WTC11 (cell line): ENCODE measurements at regions not wholly inside any gene's neighbourhood (a gene's known extent, or its start where the extent isn't known, plus 50 kb on each side); places are given as distances from the start of the nearest gene placed in this dataset.

Source experiments
- ATAC-seq: fragments of 200-7000 bp; cut with Tn5 transposase; 2 replicates; pipeline ENCODE4 v1.10.0; 2021; ENCODE audit warnings: mild to moderate bottlenecking, moderate library complexity
- CTCF ChIA-PET: fragments of 300-600 bp; sonication (Branson Sonifier 250); formaldehyde crosslinking; loops from one replicate; lab custom pipeline; 2021; ENCODE audit warnings: antibody characterized with exemption; lab: Charles Lee
- POLR2A ChIA-PET: fragments of 350-600 bp; sonication (Branson Sonifier 250); formaldehyde crosslinking; loops from one replicate; lab custom pipeline; 2021; ENCODE audit warnings: antibody characterized with exemption; lab: Charles Lee
- DNase-seq: peaks from one replicate; pipeline ENCODE4 v3.0.0; 2021; ENCODE audit warnings: low spot score
- H3K27ac Mint-ChIP-seq: 2 replicates; pipeline ENCODE4 v1.8.0; 2021; ENCODE audit warnings: mixed read lengths
- H3K27me3 Mint-ChIP-seq: 2 replicates; pipeline ENCODE4 v1.8.0; 2021; ENCODE audit warnings: low read depth, mild to moderate bottlenecking, moderate library complexity, mixed read lengths
- H3K36me3 Mint-ChIP-seq: 2 replicates; pipeline ENCODE4 v1.8.0; 2021; ENCODE audit warnings: mixed read lengths
- H3K4me1 Mint-ChIP-seq: 2 replicates; pipeline ENCODE4 v1.8.0; 2022; ENCODE audit warnings: mixed read lengths
- H3K4me3 Mint-ChIP-seq: 2 replicates; pipeline ENCODE4 v1.8.0; 2021; ENCODE audit warnings: mild to moderate bottlenecking, moderate library complexity, mixed read lengths
- H3K9me3 Mint-ChIP-seq: 2 replicates; pipeline ENCODE4 v1.8.0; 2021; ENCODE audit warnings: mixed read lengths
- ATF1 ChIP-seq: sonication (generic); formaldehyde crosslinking; IDR thresholded peaks from 2 replicates; pipeline ENCODE4 v1.8.1; 2023; ENCODE audit warnings: mild to moderate bottlenecking, moderate library complexity, missing genetic modification reagents
- EMX1 ChIP-seq: fragments of 250-450 bp; sonication (Bioruptor Pico); IDR thresholded peaks from 2 replicates; pipeline ENCODE4 v1.8.0; 2021; ENCODE audit warnings: mild to moderate bottlenecking
- FOXJ3 ChIP-seq: sonication (generic); formaldehyde crosslinking; IDR thresholded peaks from 2 replicates; pipeline ENCODE4 v1.9.0; 2021; ENCODE audit warnings: missing genetic modification reagents, mild to moderate bottlenecking, borderline replicate concordance
- NFYB ChIP-seq: sonication (generic); formaldehyde crosslinking; conservative IDR thresholded peaks from 2 replicates; pipeline ENCODE4 v1.8.0; 2022; ENCODE audit warnings: low read depth, missing genetic modification reagents
- OVOL2 ChIP-seq: fragments of 250-450 bp; sonication (Bioruptor Pico); IDR thresholded peaks from 2 replicates; pipeline ENCODE4 v1.9.0; 2021; ENCODE audit warnings: mild to moderate bottlenecking, borderline replicate concordance
- RELA ChIP-seq: sonication (generic); formaldehyde crosslinking; IDR thresholded peaks from 2 replicates; pipeline ENCODE4 v1.8.1; 2022; ENCODE audit warnings: missing genetic modification reagents, mild to moderate bottlenecking, borderline replicate concordance
- SMAD4 ChIP-seq: sonication (generic); formaldehyde crosslinking; IDR thresholded peaks from 2 replicates; pipeline ENCODE4 v1.8.0; 2022; ENCODE audit warnings: mild to moderate bottlenecking, missing genetic modification reagents
- TP53 ChIP-seq: sonication (generic); formaldehyde crosslinking; IDR thresholded peaks from 2 replicates; pipeline ENCODE4 v1.8.1; 2023; ENCODE audit warnings: mild to moderate bottlenecking, missing genetic modification reagents
- TF ChIP-seq, protein P1 (sequence below): fragments of 250-450 bp; sonication (Bioruptor Pico); IDR thresholded peaks from 2 replicates; pipeline ENCODE4 v2.1.2; 2022; ENCODE audit warnings: mild to moderate bottlenecking, moderate library complexity
- TF ChIP-seq, protein P2 (sequence below): sonication (generic); formaldehyde crosslinking; conservative IDR thresholded peaks from 2 replicates; pipeline ENCODE4 v1.8.1; 2023; ENCODE audit warnings: mild to moderate bottlenecking, low read depth, missing genetic modification reagents, moderate library complexity
- TF ChIP-seq, protein P3 (sequence below): sonication (generic); formaldehyde crosslinking; IDR thresholded peaks from 2 replicates; pipeline ENCODE4 v1.8.0; 2023; ENCODE audit warnings: missing genetic modification reagents, mild to moderate bottlenecking, borderline replicate concordance
- TF ChIP-seq, protein P4 (sequence below): sonication (generic); formaldehyde crosslinking; IDR thresholded peaks from 2 replicates; pipeline ENCODE4 v1.8.0; 2022; ENCODE audit warnings: mild to moderate bottlenecking, missing genetic modification reagents
- TF ChIP-seq, protein P5 (sequence below): fragments of 250-450 bp; sonication (Bioruptor Pico); IDR thresholded peaks from 2 replicates; pipeline ENCODE4 v1.9.0; 2021; ENCODE audit warnings: mild to moderate bottlenecking, borderline replicate concordance
- TF ChIP-seq, protein P6 (sequence below): sonication (generic); formaldehyde crosslinking; IDR thresholded peaks from 2 replicates; pipeline ENCODE4 v1.8.1; 2022; ENCODE audit warnings: missing genetic modification reagents, borderline replicate concordance

DNA sequence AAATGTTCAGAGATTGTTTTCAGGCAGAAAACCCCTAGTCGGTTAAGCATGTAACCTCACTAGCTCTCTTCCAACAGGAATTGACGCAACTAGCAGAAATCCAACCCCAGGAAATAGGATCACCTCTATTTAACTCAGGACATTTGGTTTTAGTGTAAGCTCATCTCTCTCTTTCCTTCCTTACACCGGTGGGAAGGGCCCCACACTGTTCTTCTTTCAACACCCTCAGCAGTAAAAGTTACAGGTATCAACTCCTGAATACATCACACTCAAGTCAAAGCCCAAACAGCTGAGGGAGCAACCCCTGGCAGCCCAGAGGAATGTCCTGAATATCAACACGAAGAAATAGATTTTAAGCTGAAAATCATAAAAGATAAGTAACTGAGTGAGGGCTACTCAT is 191.2 kb upstream of the KIF2B start (continued):
- TF ChIP-seq, protein P1, sequence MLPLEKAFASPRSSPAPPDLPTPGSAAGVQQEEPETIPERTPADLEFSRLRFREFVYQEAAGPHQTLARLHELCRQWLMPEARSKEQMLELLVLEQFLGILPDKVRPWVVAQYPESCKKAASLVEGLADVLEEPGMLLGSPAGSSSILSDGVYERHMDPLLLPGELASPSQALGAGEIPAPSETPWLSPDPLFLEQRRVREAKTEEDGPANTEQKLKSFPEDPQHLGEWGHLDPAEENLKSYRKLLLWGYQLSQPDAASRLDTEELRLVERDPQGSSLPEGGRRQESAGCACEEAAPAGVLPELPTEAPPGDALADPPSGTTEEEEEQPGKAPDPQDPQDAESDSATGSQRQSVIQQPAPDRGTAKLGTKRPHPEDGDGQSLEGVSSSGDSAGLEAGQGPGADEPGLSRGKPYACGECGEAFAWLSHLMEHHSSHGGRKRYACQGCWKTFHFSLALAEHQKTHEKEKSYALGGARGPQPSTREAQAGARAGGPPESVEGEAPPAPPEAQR (CRISPR knock-in tag) = no peak
- TF ChIP-seq EMX1 = no peak

DNA sequence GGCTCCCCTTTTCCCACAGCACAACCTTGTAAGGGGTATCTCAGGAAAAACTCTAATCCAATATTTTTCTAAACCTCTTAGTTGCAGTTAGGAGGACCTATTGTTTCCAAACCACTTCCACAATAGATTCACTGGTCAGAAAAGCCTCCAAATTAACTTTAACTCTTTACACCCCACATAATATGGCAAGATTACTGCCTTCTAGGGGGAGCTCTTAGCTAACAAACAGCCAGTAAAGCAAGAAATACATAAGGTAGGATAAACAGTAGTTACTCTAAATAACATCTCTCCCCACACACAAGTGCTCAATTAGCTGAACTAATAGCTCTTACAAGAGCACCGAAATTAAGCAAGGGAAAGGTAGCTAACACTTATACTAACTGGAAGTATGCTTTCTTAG is 192.1 kb upstream of the KIF2B start:
- Mint-ChIP-seq H3K4me1 (peaks cover 55% of the 10 kb centered on the region), H3K27me3 (no peaks in the 10 kb centered on the region)
- no peak for ATAC-seq
- no peak for DNase-seq
- TF ChIP-seq TP53 = no peak
- TF ChIP-seq, protein P2, sequence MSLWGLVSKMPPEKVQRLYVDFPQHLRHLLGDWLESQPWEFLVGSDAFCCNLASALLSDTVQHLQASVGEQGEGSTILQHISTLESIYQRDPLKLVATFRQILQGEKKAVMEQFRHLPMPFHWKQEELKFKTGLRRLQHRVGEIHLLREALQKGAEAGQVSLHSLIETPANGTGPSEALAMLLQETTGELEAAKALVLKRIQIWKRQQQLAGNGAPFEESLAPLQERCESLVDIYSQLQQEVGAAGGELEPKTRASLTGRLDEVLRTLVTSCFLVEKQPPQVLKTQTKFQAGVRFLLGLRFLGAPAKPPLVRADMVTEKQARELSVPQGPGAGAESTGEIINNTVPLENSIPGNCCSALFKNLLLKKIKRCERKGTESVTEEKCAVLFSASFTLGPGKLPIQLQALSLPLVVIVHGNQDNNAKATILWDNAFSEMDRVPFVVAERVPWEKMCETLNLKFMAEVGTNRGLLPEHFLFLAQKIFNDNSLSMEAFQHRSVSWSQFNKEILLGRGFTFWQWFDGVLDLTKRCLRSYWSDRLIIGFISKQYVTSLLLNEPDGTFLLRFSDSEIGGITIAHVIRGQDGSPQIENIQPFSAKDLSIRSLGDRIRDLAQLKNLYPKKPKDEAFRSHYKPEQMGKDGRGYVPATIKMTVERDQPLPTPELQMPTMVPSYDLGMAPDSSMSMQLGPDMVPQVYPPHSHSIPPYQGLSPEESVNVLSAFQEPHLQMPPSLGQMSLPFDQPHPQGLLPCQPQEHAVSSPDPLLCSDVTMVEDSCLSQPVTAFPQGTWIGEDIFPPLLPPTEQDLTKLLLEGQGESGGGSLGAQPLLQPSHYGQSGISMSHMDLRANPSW (CRISPR knock-in tag) = no peak
- no peak for TF ChIP-seq SMAD4 (CRISPR knock-in tag)
- TF ChIP-seq, protein P3, sequence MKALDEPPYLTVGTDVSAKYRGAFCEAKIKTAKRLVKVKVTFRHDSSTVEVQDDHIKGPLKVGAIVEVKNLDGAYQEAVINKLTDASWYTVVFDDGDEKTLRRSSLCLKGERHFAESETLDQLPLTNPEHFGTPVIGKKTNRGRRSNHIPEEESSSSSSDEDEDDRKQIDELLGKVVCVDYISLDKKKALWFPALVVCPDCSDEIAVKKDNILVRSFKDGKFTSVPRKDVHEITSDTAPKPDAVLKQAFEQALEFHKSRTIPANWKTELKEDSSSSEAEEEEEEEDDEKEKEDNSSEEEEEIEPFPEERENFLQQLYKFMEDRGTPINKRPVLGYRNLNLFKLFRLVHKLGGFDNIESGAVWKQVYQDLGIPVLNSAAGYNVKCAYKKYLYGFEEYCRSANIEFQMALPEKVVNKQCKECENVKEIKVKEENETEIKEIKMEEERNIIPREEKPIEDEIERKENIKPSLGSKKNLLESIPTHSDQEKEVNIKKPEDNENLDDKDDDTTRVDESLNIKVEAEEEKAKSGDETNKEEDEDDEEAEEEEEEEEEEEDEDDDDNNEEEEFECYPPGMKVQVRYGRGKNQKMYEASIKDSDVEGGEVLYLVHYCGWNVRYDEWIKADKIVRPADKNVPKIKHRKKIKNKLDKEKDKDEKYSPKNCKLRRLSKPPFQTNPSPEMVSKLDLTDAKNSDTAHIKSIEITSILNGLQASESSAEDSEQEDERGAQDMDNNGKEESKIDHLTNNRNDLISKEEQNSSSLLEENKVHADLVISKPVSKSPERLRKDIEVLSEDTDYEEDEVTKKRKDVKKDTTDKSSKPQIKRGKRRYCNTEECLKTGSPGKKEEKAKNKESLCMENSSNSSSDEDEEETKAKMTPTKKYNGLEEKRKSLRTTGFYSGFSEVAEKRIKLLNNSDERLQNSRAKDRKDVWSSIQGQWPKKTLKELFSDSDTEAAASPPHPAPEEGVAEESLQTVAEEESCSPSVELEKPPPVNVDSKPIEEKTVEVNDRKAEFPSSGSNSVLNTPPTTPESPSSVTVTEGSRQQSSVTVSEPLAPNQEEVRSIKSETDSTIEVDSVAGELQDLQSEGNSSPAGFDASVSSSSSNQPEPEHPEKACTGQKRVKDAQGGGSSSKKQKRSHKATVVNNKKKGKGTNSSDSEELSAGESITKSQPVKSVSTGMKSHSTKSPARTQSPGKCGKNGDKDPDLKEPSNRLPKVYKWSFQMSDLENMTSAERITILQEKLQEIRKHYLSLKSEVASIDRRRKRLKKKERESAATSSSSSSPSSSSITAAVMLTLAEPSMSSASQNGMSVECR = no peak
- TF ChIP-seq OVOL2 (CRISPR knock-in tag) = no peak
- TF ChIP-seq, all 79 proteins: peak for 0
- ChIA-PET POLR2A (no interaction called here), CTCF (interaction anchor here (1.5 kb wide), 1 partner anchor 23 kb away, joined by 3 read pairs; no protein-coding TSS in a partner anchor)
- H3K9me3 Mint-ChIP-seq = peaks cover 16% of the 10 kb centered on the region
- no peak overlapping the region for H3K27ac Mint-ChIP-seq
- H3K36me3 Mint-ChIP-seq = peaks cover 12% of the 10 kb centered on the region; the same call in 1 of the 2 replicates
- no peak overlapping the region for H3K4me3 Mint-ChIP-seq

DNA sequence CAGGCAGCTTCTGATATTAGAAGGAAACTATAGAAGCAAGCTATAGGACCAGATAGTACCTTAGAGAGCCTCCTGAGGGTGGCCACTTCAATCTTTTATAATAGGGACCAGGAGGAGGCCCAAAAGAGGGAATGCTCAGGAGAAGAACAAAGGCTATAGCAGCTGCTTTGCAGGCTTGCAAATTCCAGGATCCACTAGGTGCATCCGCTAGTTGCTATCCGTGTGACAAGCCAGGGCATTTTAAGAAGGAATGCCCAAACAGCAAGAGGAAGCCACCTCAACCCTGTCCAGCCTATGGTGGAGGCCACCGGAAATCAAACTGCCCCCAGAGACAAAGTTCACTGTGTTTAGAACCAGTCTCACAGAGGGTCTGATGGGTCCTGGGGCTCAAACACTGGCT is 192.6 kb upstream of the KIF2B start:
- Mint-ChIP-seq H3K27ac (no peak overlapping the region), H3K27me3 (no peaks in the 10 kb centered on the region), H3K4me3 (no peak overlapping the region), H3K4me1 (peaks cover 55% of the 10 kb centered on the region), H3K9me3 (peaks cover 16% of the 10 kb centered on the region), H3K36me3 (peaks cover 12% of the 10 kb centered on the region; the same call in 1 of the 2 replicates)
- DNase-seq = no peak
- POLR2A ChIA-PET = no interaction called here
- peak; percentile 70 for ATAC-seq
- TF ChIP-seq, protein P4, sequence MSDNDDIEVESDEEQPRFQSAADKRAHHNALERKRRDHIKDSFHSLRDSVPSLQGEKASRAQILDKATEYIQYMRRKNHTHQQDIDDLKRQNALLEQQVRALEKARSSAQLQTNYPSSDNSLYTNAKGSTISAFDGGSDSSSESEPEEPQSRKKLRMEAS (CRISPR knock-in tag) = no peak
- TF ChIP-seq SMAD4 (CRISPR knock-in tag) = no peak
- CTCF ChIA-PET = interaction anchor here (1.5 kb wide), 1 partner anchor 22 kb away, joined by 3 read pairs; no protein-coding TSS in a partner anchor

DNA sequence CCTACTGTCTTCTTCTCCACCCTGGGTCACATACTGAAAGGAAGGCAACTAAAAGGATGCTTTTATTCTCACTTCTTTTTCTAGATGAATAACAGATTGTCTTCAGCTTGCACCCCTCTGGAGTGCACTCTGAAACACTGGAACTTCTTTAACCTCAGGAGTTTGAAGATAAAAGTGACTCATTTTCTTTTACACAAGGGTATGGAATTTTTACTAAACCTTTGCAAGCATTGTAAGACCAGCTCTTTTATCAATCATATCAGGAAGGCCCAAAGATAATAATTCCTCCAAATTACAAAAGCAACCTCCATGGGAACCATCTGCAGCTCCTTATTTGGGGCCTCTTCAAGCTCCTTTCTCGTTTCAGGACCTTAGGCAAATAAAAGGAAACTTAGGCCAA is 193.5 kb upstream of the KIF2B start:
- ChIA-PET CTCF (no interaction called here), POLR2A (no interaction called here)
- Mint-ChIP-seq H3K4me3 (no peak overlapping the region), H3K4me1 (peaks cover 55% of the 10 kb centered on the region), H3K27ac (no peak overlapping the region), H3K36me3 (peaks cover 12% of the 10 kb centered on the region; the same call in 1 of the 2 replicates), H3K27me3 (no peaks in the 10 kb centered on the region), H3K9me3 (peaks cover 23% of the 10 kb centered on the region)
- no peak for DNase-seq
- no peak for ATAC-seq
- no peak for TF ChIP-seq ATF1 (CRISPR knock-in tag)
- no peak for TF ChIP-seq RELA
- TF ChIP-seq, protein P5, sequence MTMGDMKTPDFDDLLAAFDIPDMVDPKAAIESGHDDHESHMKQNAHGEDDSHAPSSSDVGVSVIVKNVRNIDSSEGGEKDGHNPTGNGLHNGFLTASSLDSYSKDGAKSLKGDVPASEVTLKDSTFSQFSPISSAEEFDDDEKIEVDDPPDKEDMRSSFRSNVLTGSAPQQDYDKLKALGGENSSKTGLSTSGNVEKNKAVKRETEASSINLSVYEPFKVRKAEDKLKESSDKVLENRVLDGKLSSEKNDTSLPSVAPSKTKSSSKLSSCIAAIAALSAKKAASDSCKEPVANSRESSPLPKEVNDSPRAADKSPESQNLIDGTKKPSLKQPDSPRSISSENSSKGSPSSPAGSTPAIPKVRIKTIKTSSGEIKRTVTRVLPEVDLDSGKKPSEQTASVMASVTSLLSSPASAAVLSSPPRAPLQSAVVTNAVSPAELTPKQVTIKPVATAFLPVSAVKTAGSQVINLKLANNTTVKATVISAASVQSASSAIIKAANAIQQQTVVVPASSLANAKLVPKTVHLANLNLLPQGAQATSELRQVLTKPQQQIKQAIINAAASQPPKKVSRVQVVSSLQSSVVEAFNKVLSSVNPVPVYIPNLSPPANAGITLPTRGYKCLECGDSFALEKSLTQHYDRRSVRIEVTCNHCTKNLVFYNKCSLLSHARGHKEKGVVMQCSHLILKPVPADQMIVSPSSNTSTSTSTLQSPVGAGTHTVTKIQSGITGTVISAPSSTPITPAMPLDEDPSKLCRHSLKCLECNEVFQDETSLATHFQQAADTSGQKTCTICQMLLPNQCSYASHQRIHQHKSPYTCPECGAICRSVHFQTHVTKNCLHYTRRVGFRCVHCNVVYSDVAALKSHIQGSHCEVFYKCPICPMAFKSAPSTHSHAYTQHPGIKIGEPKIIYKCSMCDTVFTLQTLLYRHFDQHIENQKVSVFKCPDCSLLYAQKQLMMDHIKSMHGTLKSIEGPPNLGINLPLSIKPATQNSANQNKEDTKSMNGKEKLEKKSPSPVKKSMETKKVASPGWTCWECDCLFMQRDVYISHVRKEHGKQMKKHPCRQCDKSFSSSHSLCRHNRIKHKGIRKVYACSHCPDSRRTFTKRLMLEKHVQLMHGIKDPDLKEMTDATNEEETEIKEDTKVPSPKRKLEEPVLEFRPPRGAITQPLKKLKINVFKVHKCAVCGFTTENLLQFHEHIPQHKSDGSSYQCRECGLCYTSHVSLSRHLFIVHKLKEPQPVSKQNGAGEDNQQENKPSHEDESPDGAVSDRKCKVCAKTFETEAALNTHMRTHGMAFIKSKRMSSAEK (CRISPR knock-in tag) = no peak
- TF ChIP-seq NFYB (CRISPR knock-in tag) = no peak
- no peak for TF ChIP-seq FOXJ3 (CRISPR knock-in tag)
- TF ChIP-seq, protein P6, sequence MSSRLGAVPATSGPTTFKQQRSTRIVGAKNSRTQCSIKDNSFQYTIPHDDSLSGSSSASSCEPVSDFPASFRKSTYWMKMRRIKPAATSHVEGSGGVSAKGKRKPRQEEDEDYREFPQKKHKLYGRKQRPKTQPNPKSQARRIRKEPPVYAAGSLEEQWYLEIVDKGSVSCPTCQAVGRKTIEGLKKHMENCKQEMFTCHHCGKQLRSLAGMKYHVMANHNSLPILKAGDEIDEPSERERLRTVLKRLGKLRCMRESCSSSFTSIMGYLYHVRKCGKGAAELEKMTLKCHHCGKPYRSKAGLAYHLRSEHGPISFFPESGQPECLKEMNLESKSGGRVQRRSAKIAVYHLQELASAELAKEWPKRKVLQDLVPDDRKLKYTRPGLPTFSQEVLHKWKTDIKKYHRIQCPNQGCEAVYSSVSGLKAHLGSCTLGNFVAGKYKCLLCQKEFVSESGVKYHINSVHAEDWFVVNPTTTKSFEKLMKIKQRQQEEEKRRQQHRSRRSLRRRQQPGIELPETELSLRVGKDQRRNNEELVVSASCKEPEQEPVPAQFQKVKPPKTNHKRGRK (CRISPR knock-in tag) = no peak
